D341Med (cell line): ENCODE measurements at regions not wholly inside any gene's neighbourhood (a gene's known extent, or its start where the extent isn't known, plus 50 kb on each side); places are given as distances from the start of the nearest gene placed in this dataset.
A peak's percentile ranks its signal among the peaks of the same experiment; 100 is the strongest.
"Not testable (repeated sequence)": the region's sequence is repeated elsewhere in the genome, so short reads cannot be mapped to it uniquely, and the experiment has no call there.

ENCODE experiments used
- DNase-seq: peaks from one replicate; pipeline ENCODE4 v3.0.0; 2012; ENCODE audit warnings: low spot score

GRCh38 chr12:69130064-69130463 is 109.3 kb upstream of the CPSF6 start:
- DNase-seq = no peak

- no peak for DNase-seq
These were observed 108.3 kb upstream of the CPSF6 start for GRCh38 chr12:69131077-69131476.

DNA sequence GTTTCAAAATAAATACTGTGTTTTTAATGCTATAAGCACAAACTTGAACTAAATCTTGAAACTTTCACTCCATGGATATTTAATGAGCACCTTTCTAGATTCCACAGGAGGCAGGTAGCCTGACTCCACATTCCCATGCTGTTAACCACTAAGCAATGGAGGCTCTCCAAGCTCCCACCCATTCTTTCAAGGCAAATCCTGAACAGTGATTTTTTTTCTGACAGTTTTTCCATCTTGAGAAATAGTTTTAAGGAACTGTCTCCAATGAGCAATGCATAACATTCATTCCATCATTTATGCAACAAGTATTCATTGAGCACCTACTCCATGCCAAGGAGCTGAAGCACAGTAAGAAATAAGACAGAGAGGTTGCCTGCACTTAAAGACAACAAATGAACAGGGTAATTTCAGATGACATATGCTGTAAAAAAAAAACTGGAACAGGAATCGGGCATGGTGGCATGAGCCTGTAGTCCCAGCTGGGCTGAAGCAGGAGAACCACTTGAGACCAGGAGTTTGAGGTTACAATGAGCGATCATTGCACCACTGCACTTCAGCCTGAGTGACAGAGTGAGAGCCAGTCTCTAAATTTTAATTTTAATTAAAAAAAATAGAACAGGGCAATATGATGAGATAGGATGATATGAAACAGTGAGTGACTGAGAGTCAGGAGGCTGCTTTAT is 102.3 kb upstream of the CPSF6 start:
- DNase-seq = no peak

GRCh38 chr12:69141074-69141473 is 98.3 kb upstream of the CPSF6 start:
- no peak for DNase-seq

DNA sequence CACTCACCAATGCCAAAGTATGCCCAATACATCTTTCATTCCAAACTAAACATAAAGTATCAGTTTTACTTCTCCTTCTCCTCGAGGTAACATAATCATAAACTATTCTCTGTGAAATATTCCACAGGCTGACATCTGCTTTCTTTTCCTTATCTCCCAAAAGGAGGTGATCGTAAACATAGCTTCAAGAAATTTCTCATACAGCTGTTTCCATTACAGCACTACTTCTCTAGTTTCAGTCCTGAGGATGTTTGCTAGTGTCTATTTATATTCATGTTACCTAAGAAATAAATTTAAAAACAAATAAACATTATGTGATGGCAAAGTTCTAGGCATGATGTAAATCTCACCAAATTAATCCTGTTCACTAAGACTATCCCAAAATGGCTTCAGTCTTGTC is 90.1 kb upstream of the CPSF6 start:
- no peak for DNase-seq

- no peak for DNase-seq
These were observed 89.1 kb upstream of the CPSF6 start for GRCh38 chr12:69150083-69150795.

DNA sequence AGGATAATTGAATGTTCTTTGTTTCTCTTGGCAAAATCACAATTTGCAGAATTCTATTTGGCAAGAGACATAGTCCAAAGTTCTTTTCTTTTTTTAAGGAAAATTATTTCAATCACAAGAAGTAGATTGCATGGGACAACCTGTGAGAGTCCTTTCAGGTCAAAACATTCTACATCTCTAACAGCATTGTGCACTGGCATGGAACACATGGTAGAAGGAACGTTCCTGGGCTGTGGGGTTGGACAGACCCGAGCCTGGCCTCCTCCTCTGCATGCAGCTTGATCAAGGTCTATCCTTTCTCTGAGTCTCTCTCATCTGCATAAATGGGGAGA is 88.6 kb upstream of the CPSF6 start:
- no peak for DNase-seq

DNA sequence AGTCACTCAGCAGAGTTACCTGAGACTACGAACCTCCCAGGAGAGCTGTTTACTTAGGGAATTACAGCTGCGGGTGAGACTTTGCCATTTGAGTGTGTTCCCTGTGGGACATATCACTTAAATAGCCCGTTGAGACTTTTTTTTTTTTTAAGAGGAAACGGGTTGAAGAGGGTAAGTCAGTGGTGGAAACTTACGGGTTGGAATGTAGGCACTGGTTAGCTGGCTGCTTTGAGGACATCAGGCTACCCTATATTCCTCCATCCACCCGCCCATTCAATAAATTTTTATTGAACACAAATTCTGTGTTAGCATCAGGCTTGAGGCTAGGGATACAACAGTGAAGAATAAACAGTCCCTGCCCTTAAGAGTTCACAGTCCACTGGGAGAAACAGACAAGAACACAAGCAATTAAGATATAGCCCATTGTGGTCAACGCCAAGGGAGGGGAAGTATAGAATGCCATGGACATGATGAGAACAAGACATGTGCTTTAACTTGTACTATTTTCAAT is 88.1 kb upstream of the CPSF6 start:
- DNase-seq = no peak

GRCh38 chr12:69154585-69155363 is 84.6 kb upstream of the CPSF6 start:
- DNase-seq = peak; percentile 66

- peak; percentile 87 for DNase-seq
These were observed 82.2 kb upstream of the CPSF6 start for GRCh38 chr12:69157023-69157655.

- peak; percentile 48 for DNase-seq
These were observed 77.5 kb upstream of the CPSF6 start for GRCh38 chr12:69161829-69162228.

DNA sequence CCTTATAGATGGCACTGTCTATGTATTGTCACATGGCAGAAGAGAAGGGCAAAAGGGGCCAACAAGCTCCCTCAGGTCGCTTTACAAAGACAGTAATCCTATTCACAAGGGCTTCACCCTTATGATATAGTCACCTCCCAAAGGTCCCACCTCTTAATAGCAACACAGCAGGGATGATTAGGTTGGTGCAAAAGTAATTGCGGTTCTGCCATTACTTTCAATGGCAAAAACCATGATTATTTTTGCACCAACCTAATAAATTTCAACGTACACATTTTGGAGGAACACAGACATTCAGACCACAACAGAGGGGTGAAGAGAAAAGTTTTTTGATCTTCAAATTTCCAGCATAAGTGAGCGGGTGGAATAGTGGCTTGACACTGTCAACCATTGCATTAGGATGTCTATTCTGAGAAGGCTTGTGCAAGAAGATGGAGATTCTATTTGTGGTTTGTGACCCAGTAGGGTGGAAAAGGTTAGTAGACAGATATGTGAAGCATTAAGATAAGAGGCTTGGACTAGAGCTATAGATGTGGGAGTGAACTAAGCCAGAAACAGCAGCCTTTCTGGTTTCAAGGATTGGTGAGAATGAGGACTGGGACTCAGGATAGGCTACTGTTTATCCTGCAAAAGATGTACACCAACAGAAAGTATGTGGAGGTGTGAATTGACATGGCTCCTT is 75.5 kb upstream of the CPSF6 start:
- no peak for DNase-seq

DNA sequence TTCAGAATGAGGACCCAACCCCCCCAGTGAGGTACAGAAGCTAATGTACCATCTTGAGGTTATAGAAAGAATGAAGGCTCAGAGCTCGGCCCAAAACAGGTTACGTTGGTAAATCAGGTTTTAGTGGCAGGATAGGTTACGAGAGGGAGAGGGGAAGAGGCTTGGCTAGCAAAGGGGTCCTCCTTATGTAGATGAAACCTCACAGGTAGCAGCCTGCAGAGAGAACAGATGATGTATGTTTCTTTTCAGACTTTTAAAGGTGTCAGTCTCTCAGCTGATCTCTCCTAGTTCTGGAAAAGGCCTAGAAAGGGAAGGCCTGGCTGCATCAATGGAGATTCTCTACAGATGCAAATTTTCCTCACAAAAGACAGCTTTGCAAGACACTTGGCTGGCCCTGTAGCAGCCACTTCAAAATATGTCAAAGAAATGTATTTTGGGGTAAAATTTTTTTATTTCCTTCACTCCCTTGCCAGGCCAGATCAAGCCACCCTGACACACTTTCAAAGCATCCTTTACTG is 71.7 kb upstream of the CPSF6 start:
- DNase-seq = no peak

DNA sequence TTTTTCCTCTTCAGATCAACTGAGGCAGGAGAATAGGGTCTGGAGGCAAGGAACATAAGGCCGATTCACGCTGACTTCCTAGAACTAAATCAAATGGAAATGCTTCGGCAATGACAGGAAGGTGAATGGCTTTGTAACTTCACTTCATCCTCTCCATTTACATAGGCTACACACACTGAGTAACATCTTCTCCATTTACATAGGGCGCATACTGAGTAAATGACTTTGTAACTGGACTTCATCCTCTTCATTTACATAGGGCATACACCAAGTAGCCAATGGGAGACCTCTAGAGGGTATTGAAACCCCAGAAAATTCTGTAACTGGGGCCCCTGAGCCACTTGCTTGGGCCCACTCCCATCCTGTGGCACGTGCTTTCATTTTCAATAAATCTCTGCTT is 71.0 kb upstream of the CPSF6 start:
- DNase-seq = no peak

DNA sequence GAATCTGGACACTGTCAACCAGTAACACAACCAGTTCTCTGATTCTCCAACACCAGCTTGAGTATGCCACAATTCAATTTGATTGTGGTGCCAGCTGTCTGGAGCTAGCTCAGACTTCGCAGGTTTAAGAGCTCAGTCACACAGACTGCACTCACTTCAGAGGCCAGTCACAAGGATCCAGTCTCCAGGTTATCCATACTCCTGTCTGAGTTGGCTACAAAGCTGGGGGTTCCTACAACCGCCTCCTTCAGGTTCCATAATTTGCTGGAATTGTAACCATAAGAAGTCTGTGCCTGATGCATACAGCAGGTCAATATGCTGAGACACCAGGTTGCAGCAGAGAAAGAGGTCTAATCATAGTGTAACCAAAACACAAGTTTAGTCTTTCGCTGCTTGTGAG is 70.5 kb upstream of the CPSF6 start:
- no peak for DNase-seq

- no peak for DNase-seq
These were observed 69.1 kb upstream of the CPSF6 start for GRCh38 chr12:69170293-69170692.

GRCh38 chr12:69171881-69172280 is 67.5 kb upstream of the CPSF6 start:
- DNase-seq = no peak

- DNase-seq = no peak
These were observed 66.9 kb upstream of the CPSF6 start for GRCh38 chr12:69172491-69172890.

GRCh38 chr12:69173368-69173767 is 66.0 kb upstream of the CPSF6 start:
- no peak for DNase-seq

DNA sequence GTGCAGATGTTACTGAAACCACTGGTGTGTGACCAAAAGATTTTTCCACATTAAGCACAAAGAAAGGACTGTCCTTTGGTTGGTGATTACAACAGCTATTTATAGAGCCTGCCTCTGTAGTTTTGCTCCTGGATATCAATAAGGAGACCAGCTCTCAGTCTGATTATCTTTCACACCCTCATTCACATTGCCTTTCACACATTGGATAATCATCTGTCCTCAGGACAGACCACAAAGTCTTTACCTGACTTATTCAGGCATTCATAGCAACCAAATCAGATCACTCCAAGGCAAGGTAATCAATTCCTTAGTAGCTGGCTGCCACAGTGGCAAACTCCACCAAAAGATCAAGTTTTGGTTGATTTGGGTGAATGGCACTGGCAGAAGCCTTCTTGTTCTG is 59.6 kb upstream of the CPSF6 start:
- DNase-seq = no peak

GRCh38 chr12:69187572-69187971 is 51.8 kb upstream of the CPSF6 start:
- DNase-seq = not testable (repeated sequence)
